Heart left ventricle (tissue), 16 donors: ENCODE measurements at regions not wholly inside any gene's neighbourhood (a gene's known extent, or its start where the extent isn't known, plus 50 kb on each side); places are given as distances from the start of the nearest gene placed in this dataset.

Source experiments
- ATAC-seq, 4 donors: fragments of 200-7000 bp; cut with Tn5 transposase; one replicate each; pipeline ENCODE4 v1.9.1; 2020 to 2022; ENCODE audit warnings: moderate library complexity in 4 of 4, mild to moderate bottlenecking in 3 of 4, moderate number of reproducible peaks in 1 of 4
- DNase-seq, 5 donors: peaks; one replicate each; pipeline ENCODE4 v3.0.0-alpha.2; 2020
- H3K27ac ChIP-seq, 12 donors: fragments of 200-600 bp; sonication (generic) in 4 of 12; one replicate each; pipeline versions ENCODE4 v1.5.0 to v1.8.0; 2016 to 2022; ENCODE audit warnings: mild to moderate bottlenecking in 2 of 12
- H3K27me3 ChIP-seq, 9 donors: fragments of 200-600 bp; sonication (generic) in 2 of 9; one replicate each; pipeline versions ENCODE4 v1.5.1 to v1.8.0; 2016 to 2022; ENCODE audit warnings: mild to moderate bottlenecking in 3 of 9
- H3K36me3 ChIP-seq, 9 donors: fragments of 200-600 bp; sonication (generic) in 2 of 9; one replicate each; pipeline versions ENCODE4 v1.5.0 to v1.8.0; 2018 to 2022; ENCODE audit warnings: mild to moderate bottlenecking in 2 of 9
- H3K4me1 ChIP-seq, 12 donors: fragments of 200-600 bp; sonication (generic) in 4 of 12; one replicate each; pipeline versions ENCODE4 v1.5.0 to v1.8.0; 2016 to 2022; ENCODE audit warnings: mild to moderate bottlenecking in 3 of 12
- H3K4me3 ChIP-seq, 12 donors: fragments of 200-600 bp; sonication (generic) in 4 of 12; one replicate each; pipeline versions ENCODE4 v1.5.0 to v1.8.0; 2017 to 2022; ENCODE audit warnings: mild to moderate bottlenecking in 9 of 12, moderate library complexity in 4 of 12
- H3K9me3 ChIP-seq, 12 donors: fragments of 200-600 bp; sonication (generic) in 4 of 12; one replicate each; pipeline versions ENCODE4 v1.5.0 to v1.8.0; 2016 to 2022; ENCODE audit warnings: mild to moderate bottlenecking in 1 of 12
- CTCF ChIP-seq, 12 donors: fragments of 200-600 bp; sonication (generic) in 4 of 12; IDR thresholded peaks; one replicate each; pipeline versions ENCODE4 v1.5.0 to v1.8.0; 2018 to 2022; ENCODE audit warnings: antibody characterized with exemption in 12 of 12, mild to moderate bottlenecking in 5 of 12
- POLR2A ChIP-seq, 2 donors: fragments of 450-650 bp; IDR thresholded peaks; one replicate each; pipeline ENCODE4 v1.6.1; 2017; ENCODE audit warnings: antibody characterized with exemption in 2 of 2, mild to moderate bottlenecking in 2 of 2, moderate library complexity in 2 of 2
- WGBS, 4 donors: extraction: QIAGEN DNeasy Blood & Tissue Kit in 2 of 4; methylation state at CpG; one replicate each; pipeline versions ENCODE4 v1.1.5 to v1.1.7; 2013 to 2018; 5-methylcytosine and 5-hydroxymethylcytosine counted together
- intact Hi-C, 10 donors: fragments of 100-400 bp; cut with DNase I; formaldehyde crosslinking; loops; one replicate each; pipeline versions ENCODE4 v1.11.1 to v1.14.2; 2022
- donor health status: ischemic (EF 13 %, LVEDD 7.1; RV severe dilation, severe dysfunction).
- donor health status: healthy with polysubstance abuse.
- donor health status: DM: no; HTN: yes; CAD: no.
- donor health status: DM: no; HTN: no; CAD: no.
- donor health status: ischemic (EF 25% LVEDD 6.9; RV normal size, moderate dysfunction).
- donor health status: ischemic (EF 25% LVEDD 5.7; RV mildly dilated, moderate dysfunction).
- donor health status: healthy.
- donor health status: DM: yes; HTN: yes; CAD: no.
- donor health status: ischemic (EF 35%, LVEDD 5.7; RV mildly dilated, moderate dysfunction).
- donor health status: nonischemic (EF 11% LVEDD 7.7; RV severe dilation, severe dysfunction).
- donor health status: DM: yes; HTN: yes; CAD: no.
- donor health status: PGD.
- donor health status: ischemic (EF 29% LVEDD 5.4; RV normal size, mild dysfunction).
- donor health status: nonischemic (EF 23%, LVEDD 6.1; RV moderate dilation, normal function).

GRCh38 chr3:171965067-171965712 is 74.2 kb upstream of the FNDC3B start:
- 90 to 94% (median 91%) methylated on average over 6 of the region's 6 CpGs for WGBS, 4 donors

GRCh38 chr3:171966533-171967136 is 72.7 kb upstream of the FNDC3B start:
- Histone ChIP-seq H3K9me3 (no peaks in the 10 kb centered on the region), H3K27me3 (no peaks in the 10 kb centered on the region), H3K4me3 (no peak overlapping the region), H3K4me1 (peaks cover 0 to 29% (median 11%) of the 10 kb centered on the region in 12 donors), H3K27ac (peak overlapping the region in 4 of 12 donors; percentile 19 to 74 (median 39)), H3K36me3 (no peaks in the 10 kb centered on the region)
- no peak for DNase-seq
- no peak for TF ChIP-seq CTCF (IDR thresholded peaks at IDR 0.05)
- no peak for TF ChIP-seq POLR2A (IDR thresholded peaks at IDR 0.05)
- 46 to 65% (median 52%) methylated on average over 3 of the region's 3 CpGs for WGBS, 4 donors
- peak in 2 of 4 donors; percentile 31 to 35 for ATAC-seq
- intact Hi-C loops = no loop called here

More at GRCh38 chr3:171965067-171965712, 74.2 kb upstream of the FNDC3B start:
- Histone ChIP-seq H3K4me3 (no peak overlapping the region), H3K27me3 (no peaks in the 10 kb centered on the region), H3K9me3 (no peaks in the 10 kb centered on the region), H3K4me1 (peaks cover 0 to 35% (median 11%) of the 10 kb centered on the region in 12 donors), H3K36me3 (no peaks in the 10 kb centered on the region), H3K27ac (no peak overlapping the region)
- no peak for ATAC-seq
- TF ChIP-seq POLR2A (IDR thresholded peaks at IDR 0.05) = no peak
- TF ChIP-seq CTCF (IDR thresholded peaks at IDR 0.05) = no peak
- no peak for DNase-seq
- intact Hi-C loops = no loop called here

GRCh38 chr3:171967137-171967783 is 72.1 kb upstream of the FNDC3B start:
- H3K4me1 ChIP-seq = peaks cover 0 to 29% (median 11%) of the 10 kb centered on the region in 12 donors
- intact Hi-C loops = no loop called here
- peak overlapping the region in 1 of 12 donors; percentile 13 for H3K4me3 ChIP-seq
- H3K27me3 ChIP-seq = no peaks in the 10 kb centered on the region
- WGBS, 4 donors = 28 to 47% (median 33%) methylated on average over 6 of the region's 6 CpGs
- no peaks in the 10 kb centered on the region for H3K36me3 ChIP-seq
- ATAC-seq (peak; percentile 76 to 88 (median 82)), DNase-seq (peak in 1 of 5 donors; percentile 21)
- peak overlapping the region in 6 of 12 donors; percentile 19 to 74 (median 22) for H3K27ac ChIP-seq
- TF ChIP-seq POLR2A (IDR thresholded peaks at IDR 0.05) (no peak), CTCF (IDR thresholded peaks at IDR 0.05) (no peak)
- no peaks in the 10 kb centered on the region for H3K9me3 ChIP-seq
